ENCODE measurements at regions not wholly inside any gene's neighbourhood (a gene's known extent, or its start where the extent isn't known, plus 50 kb on each side); places are given as distances from the start of the nearest gene placed in this dataset.

GRCh38 chr10:127802531-127803095, 65.6 kb downstream of the FOXI2 start:
- TF ChIP-seq CTCF (conservative IDR thresholded peaks at IDR 0.05; ENCODE audit: low read depth, low read length) = no peak
- TF ChIP-seq EZH2 (IDR thresholded peaks at IDR 0.05; ENCODE audit: borderline replicate concordance, low read depth, low read length, poor library complexity, severe bottlenecking) = no peak

Data from A673 (cell line).